AG09309 (cell line): ENCODE measurements at regions not wholly inside any gene's neighbourhood (a gene's known extent, or its start where the extent isn't known, plus 50 kb on each side); places are given as distances from the start of the nearest gene placed in this dataset.

Experiments
- DNase-seq: peaks from one replicate; pipeline ENCODE4 v3.0.0-alpha.2; 2010; ENCODE audit warnings: low read depth
- H3K4me3 ChIP-seq: 2 replicates; pipeline ENCODE4 v1.5.1; 2011; ENCODE audit warnings: mild to moderate bottlenecking, low read depth, low read length, moderate library complexity; ENCODE audit not compliant: control insufficient read depth
- TF ChIP-seq, protein P1 (sequence below): IDR thresholded peaks from 2 replicates; pipeline ENCODE4 v1.5.1; 2011; ENCODE audit warnings: mild to moderate bottlenecking, low read depth, low read length, inconsistent platforms; ENCODE audit not compliant: insufficient read depth, control insufficient read depth; ENCODE audit errors: missing control alignments

- TF ChIP-seq, protein P1, sequence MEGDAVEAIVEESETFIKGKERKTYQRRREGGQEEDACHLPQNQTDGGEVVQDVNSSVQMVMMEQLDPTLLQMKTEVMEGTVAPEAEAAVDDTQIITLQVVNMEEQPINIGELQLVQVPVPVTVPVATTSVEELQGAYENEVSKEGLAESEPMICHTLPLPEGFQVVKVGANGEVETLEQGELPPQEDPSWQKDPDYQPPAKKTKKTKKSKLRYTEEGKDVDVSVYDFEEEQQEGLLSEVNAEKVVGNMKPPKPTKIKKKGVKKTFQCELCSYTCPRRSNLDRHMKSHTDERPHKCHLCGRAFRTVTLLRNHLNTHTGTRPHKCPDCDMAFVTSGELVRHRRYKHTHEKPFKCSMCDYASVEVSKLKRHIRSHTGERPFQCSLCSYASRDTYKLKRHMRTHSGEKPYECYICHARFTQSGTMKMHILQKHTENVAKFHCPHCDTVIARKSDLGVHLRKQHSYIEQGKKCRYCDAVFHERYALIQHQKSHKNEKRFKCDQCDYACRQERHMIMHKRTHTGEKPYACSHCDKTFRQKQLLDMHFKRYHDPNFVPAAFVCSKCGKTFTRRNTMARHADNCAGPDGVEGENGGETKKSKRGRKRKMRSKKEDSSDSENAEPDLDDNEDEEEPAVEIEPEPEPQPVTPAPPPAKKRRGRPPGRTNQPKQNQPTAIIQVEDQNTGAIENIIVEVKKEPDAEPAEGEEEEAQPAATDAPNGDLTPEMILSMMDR: no peak
- no peak overlapping the region for H3K4me3 ChIP-seq
Measured at GRCh38 chr10:78894841-78895195, 173.9 kb upstream of the ZMIZ1 start.

DNA sequence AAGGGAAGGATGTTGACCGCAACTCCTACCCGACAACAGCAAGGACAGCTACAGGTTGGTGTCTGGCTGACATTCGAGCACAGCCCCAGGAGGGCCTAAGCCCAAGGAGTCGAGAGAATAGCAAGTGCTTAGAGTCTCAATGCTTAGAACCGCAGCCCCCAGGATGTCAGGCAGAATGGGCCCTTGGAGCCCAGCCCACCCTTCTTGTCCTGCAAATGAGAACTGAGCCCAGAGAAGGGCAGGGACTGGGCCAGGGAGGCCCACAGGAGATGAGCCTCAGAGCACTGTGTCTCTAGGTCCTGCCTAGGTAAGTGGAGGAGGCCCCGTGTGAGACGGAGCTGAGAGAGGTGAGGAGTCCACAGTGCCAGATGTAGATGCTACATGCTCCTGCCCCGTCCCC, 173.3 kb upstream of the ZMIZ1 start:
- no peak overlapping the region for H3K4me3 ChIP-seq
- no peak for DNase-seq
- TF ChIP-seq, protein P1: no peak

More at GRCh38 chr10:78894841-78895195, 173.9 kb upstream of the ZMIZ1 start:
- no peak for DNase-seq

DNA sequence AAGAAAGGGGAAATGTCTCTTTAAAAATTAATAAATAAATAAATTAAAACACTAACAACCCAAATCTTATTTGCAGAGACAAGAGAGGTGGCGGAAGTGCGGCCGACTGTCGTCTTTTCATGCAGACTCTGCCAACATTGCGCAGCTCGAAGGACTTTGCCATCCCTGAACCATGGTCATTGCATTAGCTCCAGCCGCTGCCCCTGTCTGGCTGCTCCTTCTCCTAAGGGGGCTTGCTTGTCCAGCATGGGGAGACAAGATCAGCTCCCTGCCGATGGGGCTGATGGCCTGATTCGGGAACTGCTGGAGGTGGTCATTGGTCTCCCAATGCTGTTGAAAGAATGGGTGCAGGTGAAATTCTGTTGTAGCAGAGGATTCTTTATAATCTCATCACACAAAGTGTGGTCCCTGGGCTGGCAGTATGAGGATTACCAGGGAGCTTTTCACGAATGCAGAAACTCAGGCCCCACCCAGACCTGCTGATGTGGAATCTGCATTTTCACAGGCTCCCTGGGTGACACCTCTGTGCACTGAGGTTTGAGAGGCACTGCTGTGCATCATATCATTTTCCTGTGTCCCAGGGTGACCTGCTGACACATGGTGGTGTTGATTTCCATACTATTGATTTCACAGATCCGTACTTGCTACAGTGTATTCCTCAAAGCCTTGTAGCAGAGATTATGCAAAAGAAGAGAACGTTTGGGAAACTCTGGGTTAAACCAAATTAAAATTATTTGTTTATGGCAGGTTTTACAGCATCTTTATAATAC, 172.4 kb upstream of the ZMIZ1 start:
- DNase-seq: no peak
- H3K4me3 ChIP-seq: no peak overlapping the region
- TF ChIP-seq, protein P1: no peak

DNA sequence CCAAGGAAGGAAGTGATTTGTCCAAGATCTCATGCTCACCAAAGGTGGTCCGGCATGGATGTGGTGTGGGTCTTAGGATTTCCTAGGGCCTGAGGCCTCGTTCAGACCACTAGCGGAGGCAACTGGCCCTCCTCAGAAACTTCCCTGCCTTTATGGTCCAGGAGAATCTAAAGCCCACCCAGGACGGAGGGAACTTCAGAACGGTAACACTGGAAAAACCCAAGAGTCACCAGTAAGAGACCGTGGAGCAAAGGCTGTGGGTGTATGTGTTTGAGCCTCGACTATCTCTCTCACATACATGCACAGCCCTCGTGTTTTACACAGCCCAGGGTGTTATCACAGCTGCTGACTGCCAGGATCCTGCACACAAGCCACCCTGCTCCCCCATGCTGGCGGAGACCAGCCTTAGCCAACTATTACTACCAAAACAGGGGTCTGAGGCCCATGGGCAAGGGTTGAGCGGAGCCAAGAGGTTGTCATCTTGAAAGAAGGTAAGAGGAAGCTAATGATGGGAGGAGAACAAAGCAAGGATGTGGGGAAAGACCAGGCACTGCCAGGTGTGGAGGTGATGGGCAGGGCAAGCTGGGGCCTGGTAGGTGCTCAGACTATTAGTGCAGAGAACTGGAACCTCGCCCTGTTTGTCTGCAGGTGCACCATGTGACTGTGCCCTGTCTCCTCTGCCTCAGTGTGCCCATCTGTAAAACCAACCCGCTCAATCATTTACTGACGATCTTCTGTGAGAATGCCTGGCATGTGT, 170.2 kb upstream of the ZMIZ1 start:
- no peak overlapping the region for H3K4me3 ChIP-seq
- TF ChIP-seq, protein P1: no peak
- DNase-seq: no peak

DNA sequence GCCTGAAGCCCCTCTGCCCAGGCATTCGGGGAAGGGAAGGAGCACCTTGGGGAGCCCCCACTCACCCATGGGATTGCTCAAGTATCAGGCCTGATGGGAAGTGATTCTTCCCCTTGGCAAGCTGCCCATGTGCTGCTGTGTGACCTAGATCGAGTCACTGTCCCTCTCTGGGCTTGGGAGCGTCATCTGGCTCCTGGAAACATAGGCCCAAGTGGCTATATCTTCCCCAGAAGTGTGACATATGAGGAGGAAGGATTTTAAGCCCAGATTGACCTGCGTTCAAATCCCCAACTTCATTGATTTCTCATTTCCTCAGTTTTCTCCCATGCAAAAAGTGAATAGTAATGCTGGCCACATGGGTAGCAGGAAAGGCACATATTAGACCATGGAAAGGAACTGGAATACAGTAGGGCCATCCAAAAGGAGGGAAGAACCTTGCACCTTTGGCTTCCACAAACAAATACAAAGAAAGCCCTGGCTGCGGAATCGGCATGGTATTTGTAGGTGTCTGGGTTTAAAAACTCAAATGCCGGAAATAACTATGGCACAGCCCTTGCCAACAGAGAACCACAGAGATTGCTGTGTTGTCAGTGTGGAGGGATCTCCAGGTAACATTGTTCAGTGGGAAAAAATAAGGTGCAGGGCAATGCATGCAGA, 169.5 kb upstream of the ZMIZ1 start:
- TF ChIP-seq, protein P1: no peak
- no peak for DNase-seq
- H3K4me3 ChIP-seq: no peak overlapping the region

DNA sequence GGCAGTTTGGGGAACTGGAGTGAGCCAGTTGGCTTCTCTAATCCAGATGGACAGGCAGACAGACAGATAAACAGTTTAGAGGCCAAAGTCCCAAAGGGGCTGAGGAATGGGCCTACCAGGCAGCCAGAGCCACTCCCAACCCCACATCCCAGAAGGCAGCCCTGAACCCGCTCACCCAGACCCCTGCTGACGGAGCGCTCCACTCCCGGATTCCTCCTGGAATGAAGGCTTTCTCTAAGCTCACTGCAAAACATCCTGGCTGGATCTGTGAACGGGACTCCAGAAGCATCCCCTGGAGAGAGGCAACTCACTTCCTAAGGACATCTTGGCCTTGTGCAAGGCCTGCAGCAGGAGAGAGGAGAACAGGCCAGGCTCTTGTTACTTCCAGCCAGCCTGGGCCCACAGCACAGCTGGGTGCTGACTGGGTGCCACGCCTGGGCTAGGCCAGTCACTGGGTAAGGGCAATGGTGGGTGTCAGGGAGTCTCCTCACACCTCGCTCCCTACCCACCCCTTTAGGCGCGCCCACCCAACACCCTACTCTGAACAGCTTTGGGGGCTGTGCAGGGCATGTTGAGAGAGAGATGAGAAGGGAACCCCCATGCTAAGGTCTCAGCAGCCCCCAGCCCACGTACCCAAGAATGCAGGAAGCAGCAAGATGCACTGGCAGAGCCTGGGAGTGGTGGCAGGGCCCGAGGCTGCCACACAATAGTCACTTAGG, 168.6 kb upstream of the ZMIZ1 start:
- TF ChIP-seq, protein P1: no peak
- no peak for DNase-seq
- no peak overlapping the region for H3K4me3 ChIP-seq
